HepG2 (cell line): ENCODE measurements at regions not wholly inside any gene's neighbourhood (a gene's known extent, or its start where the extent isn't known, plus 50 kb on each side); places are given as distances from the start of the nearest gene placed in this dataset.

ENCODE experiments used
- ATAC-seq: fragments of 200-7000 bp; cut with Tn5 transposase; 3 replicates; pipeline ENCODE4 v1.9.1; 2020; ENCODE audit warnings: mild to moderate bottlenecking, moderate library complexity
- BruUV-seq: library from RNA; stranded (reverse); fragments of 400-500 nt; replicated peaks from 2 replicates; lab custom pipeline; 2021; lab: Mats Ljungman, UMichigan
- CTCF ChIA-PET: fragments of 300-600 bp; formaldehyde crosslinking; extraction: SDS; loops from one replicate; lab custom pipeline; 2021; ENCODE audit warnings: low total read pairs, inconsistent platforms, low intra/inter-chr PET ratio; lab: Yijun Ruan, JAX
- POLR2A ChIA-PET: fragments of 350-600 bp; sonication (Branson Sonifier 250); formaldehyde crosslinking; loops from one replicate; lab custom pipeline; 2020; ENCODE audit warnings: antibody characterized with exemption, inconsistent platforms; lab: Yijun Ruan, JAX
- DNase-seq: peaks from one replicate; pipeline ENCODE4 v3.0.0-alpha.2; 2015; ENCODE audit warnings: low spot score
- FAIRE-seq: peaks from 3 replicates; lab custom pipeline; 2011; peaks lifted over from hg19 to GRCh38; lab: Jason Lieb, UNC
- H2AFZ ChIP-seq: one replicate; pipeline ENCODE4 v1.6.1; 2011; ENCODE audit warnings: low read length, inconsistent platforms
- H3K27ac ChIP-seq: fragments of 300-600 bp; 3 replicates; pipeline ENCODE4 v1.8.0; 2011; ENCODE audit warnings: mixed run types, mild to moderate bottlenecking, mixed read lengths, low read length, inconsistent platforms; ENCODE audit not compliant: insufficient read depth; ENCODE audit errors: extremely low read length
- H3K27me3 ChIP-seq, 2 experiments: fragments of 200-600 bp in 1 of 2; 2 replicates in 1 of 2; 3 replicates in 1 of 2; pipeline versions ENCODE4 v1.6.0 to v1.8.0; 2011; ENCODE audit warnings: low read length in 2 of 2, mild to moderate bottlenecking in 2 of 2, moderate library complexity in 2 of 2, inconsistent platforms in 1 of 2; ENCODE audit not compliant: insufficient read depth in 2 of 2, control insufficient read depth in 1 of 2
- H3K36me3 ChIP-seq, 2 experiments: fragments of 200-600 bp in 1 of 2; replicated peaks in 1 of 2; 2 replicates in 1 of 2; 3 replicates in 1 of 2; pipeline versions ENCODE4 v1.5.1 to v1.8.0; 2011; ENCODE audit warnings: low read length in 2 of 2, inconsistent platforms in 1 of 2; ENCODE audit not compliant: insufficient read depth in 2 of 2, control insufficient read depth in 1 of 2
- H3K4me1 ChIP-seq: 2 replicates; pipeline ENCODE4 v1.5.1; 2012; ENCODE audit warnings: low read length, inconsistent platforms; ENCODE audit not compliant: insufficient read depth
- H3K4me2 ChIP-seq: 2 replicates; pipeline ENCODE4 v1.6.0; 2011; ENCODE audit warnings: low read depth, low read length, inconsistent platforms
- H3K4me3 ChIP-seq, 3 experiments: fragments of 200-600 bp in 1 of 3; sonication (generic), shearing (Covaris generic) in 1 of 3; replicated peaks in 1 of 3; 2 replicates each; pipeline ENCODE4 v1.5.1; 2011 to 2016; ENCODE audit warnings: low read length in 3 of 3, inconsistent platforms in 2 of 3, low read depth in 2 of 3, mild to moderate bottlenecking in 2 of 3, control low read depth in 1 of 3, mixed read lengths in 1 of 3; ENCODE audit not compliant: insufficient read depth in 1 of 3
- H3K79me2 ChIP-seq: one replicate; pipeline ENCODE4 v1.6.1; 2011; ENCODE audit warnings: low read length, inconsistent platforms; ENCODE audit not compliant: insufficient read depth
- H3K9ac ChIP-seq: 2 replicates; pipeline ENCODE4 v1.6.0; 2011; ENCODE audit warnings: mild to moderate bottlenecking, low read depth, low read length, inconsistent platforms; ENCODE audit not compliant: insufficient read depth
- H3K9me3 ChIP-seq: 2 replicates; pipeline ENCODE4 v1.5.1; 2012; ENCODE audit warnings: mild to moderate bottlenecking, low read length
- H4K20me1 ChIP-seq: 2 replicates; pipeline ENCODE4 v1.6.0; 2011; ENCODE audit warnings: inconsistent platforms, mild to moderate bottlenecking, low read length, moderate library complexity; ENCODE audit not compliant: insufficient read depth
- IKZF4 ChIP-seq: sonication (generic); formaldehyde crosslinking; IDR thresholded peaks from 2 replicates; pipeline ENCODE4 v1.5.1; 2020; ENCODE audit warnings: borderline replicate concordance, mild to moderate bottlenecking, low read depth, missing genetic modification reagents; ENCODE audit errors: not compliant biosample characterization
- KDM1A ChIP-seq: IDR thresholded peaks from 2 replicates; pipeline ENCODE4 v1.6.1; 2016; ENCODE audit warnings: missing compliant biosample characterization
- MED8 ChIP-seq: sonication (generic); formaldehyde crosslinking; IDR thresholded peaks from 2 replicates; pipeline ENCODE4 v1.8.1; 2023; ENCODE audit warnings: mild to moderate bottlenecking, missing genetic modification reagents; ENCODE audit not compliant: insufficient replicate concordance
- PTBP1 ChIP-seq: fragments of 200-400 bp; formaldehyde crosslinking; IDR thresholded peaks from 2 replicates; pipeline ENCODE4 v1.6.1; 2018; ENCODE audit warnings: low read length, low read depth; ENCODE audit not compliant: poor library complexity, severe bottlenecking
- RBFOX2 ChIP-seq: fragments of 200-400 bp; formaldehyde crosslinking; IDR thresholded peaks from 2 replicates; pipeline ENCODE4 v1.6.1; 2017; ENCODE audit warnings: low read depth, mild to moderate bottlenecking, low read length
- REXO4 ChIP-seq: sonication (generic); formaldehyde crosslinking; IDR thresholded peaks from 2 replicates; pipeline ENCODE4 v1.8.0; 2022; ENCODE audit warnings: missing genetic modification reagents, mild to moderate bottlenecking, borderline replicate concordance
- TOE1 ChIP-seq: sonication (generic); formaldehyde crosslinking; IDR thresholded peaks from 2 replicates; pipeline ENCODE4 v1.4.0; 2020; ENCODE audit warnings: mild to moderate bottlenecking, missing genetic modification reagents
- ZNF567 ChIP-seq: sonication (generic); formaldehyde crosslinking; IDR thresholded peaks from 2 replicates; pipeline ENCODE4 v1.8.1; 2023; ENCODE audit warnings: mild to moderate bottlenecking, missing genetic modification reagents, borderline replicate concordance
- ZNF720 ChIP-seq: sonication (generic); formaldehyde crosslinking; IDR thresholded peaks from 2 replicates; pipeline ENCODE4 v1.4.0; 2020; ENCODE audit warnings: missing genetic modification reagents
- ZNF839 ChIP-seq: sonication (generic); formaldehyde crosslinking; IDR thresholded peaks from 2 replicates; pipeline ENCODE4 v1.4.0; 2020; ENCODE audit warnings: missing genetic modification reagents, mild to moderate bottlenecking, borderline replicate concordance
- in situ Hi-C: cut with HindIII; loops from 2 replicates; pipeline ENCODE4 v1.10.0; 2017; ENCODE audit warnings: low pct_unique_long_range_greater_than_20kb; ENCODE audit not compliant: extremely low pct_ligation_motif_present
- intact Hi-C: fragments of 100-400 bp; cut with micrococcal nuclease; formaldehyde crosslinking; loops from one replicate; pipeline ENCODE4 v1.10.0; 2022; ENCODE audit not compliant: unreplicated experiment
- TF ChIP-seq, protein P1 (sequence below): IDR thresholded peaks from 2 replicates; pipeline ENCODE4 v1.4.0; 2020; ENCODE audit warnings: mild to moderate bottlenecking, missing genetic modification reagents
- TF ChIP-seq, protein P2 (sequence below): sonication (generic); IDR thresholded peaks from 2 replicates; pipeline ENCODE4 v1.6.1; 2016; ENCODE audit warnings: low read depth, borderline replicate concordance
- TF ChIP-seq, protein P3 (sequence below): sonication (generic); formaldehyde crosslinking; conservative IDR thresholded peaks from 2 replicates; pipeline ENCODE4 v1.5.0; 2020; ENCODE audit warnings: missing genetic modification reagents

DNA sequence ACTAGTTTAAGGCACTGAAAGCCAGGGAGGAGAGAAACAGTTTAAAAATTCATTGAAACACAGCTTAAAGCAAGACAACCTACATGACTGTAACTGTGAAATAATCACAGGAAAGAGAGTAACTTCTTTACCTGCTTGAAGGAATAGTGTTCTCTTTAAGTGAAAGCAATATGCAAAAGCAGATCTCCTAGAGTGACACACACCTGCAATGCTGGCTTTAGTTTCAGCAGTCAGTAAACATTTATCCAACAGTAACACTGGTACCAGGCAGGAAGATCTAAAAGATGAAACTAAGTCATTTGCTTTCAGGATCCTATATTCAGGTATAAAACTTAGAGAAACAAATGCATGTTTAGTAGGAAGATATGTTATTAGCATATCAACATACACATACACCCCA lies 85.3 kb upstream of the PPM1H start:
- H3K4me2 ChIP-seq = no peak overlapping the region
- TF ChIP-seq TOE1 (CRISPR knock-in tag) (no peak), MED8 (CRISPR knock-in tag) (no peak), ZNF567 (no peak), ZNF839 (no peak), RBFOX2 (no peak), REXO4 (CRISPR knock-in tag) (no peak), KDM1A (no peak), IKZF4 (CRISPR knock-in tag) (no peak), ZNF720 (CRISPR knock-in tag) (no peak), PTBP1 (no peak)
- TF ChIP-seq, protein P1, sequence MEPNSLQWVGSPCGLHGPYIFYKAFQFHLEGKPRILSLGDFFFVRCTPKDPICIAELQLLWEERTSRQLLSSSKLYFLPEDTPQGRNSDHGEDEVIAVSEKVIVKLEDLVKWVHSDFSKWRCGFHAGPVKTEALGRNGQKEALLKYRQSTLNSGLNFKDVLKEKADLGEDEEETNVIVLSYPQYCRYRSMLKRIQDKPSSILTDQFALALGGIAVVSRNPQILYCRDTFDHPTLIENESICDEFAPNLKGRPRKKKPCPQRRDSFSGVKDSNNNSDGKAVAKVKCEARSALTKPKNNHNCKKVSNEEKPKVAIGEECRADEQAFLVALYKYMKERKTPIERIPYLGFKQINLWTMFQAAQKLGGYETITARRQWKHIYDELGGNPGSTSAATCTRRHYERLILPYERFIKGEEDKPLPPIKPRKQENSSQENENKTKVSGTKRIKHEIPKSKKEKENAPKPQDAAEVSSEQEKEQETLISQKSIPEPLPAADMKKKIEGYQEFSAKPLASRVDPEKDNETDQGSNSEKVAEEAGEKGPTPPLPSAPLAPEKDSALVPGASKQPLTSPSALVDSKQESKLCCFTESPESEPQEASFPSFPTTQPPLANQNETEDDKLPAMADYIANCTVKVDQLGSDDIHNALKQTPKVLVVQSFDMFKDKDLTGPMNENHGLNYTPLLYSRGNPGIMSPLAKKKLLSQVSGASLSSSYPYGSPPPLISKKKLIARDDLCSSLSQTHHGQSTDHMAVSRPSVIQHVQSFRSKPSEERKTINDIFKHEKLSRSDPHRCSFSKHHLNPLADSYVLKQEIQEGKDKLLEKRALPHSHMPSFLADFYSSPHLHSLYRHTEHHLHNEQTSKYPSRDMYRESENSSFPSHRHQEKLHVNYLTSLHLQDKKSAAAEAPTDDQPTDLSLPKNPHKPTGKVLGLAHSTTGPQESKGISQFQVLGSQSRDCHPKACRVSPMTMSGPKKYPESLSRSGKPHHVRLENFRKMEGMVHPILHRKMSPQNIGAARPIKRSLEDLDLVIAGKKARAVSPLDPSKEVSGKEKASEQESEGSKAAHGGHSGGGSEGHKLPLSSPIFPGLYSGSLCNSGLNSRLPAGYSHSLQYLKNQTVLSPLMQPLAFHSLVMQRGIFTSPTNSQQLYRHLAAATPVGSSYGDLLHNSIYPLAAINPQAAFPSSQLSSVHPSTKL (CRISPR knock-in tag) = no peak
- TF ChIP-seq, protein P2, sequence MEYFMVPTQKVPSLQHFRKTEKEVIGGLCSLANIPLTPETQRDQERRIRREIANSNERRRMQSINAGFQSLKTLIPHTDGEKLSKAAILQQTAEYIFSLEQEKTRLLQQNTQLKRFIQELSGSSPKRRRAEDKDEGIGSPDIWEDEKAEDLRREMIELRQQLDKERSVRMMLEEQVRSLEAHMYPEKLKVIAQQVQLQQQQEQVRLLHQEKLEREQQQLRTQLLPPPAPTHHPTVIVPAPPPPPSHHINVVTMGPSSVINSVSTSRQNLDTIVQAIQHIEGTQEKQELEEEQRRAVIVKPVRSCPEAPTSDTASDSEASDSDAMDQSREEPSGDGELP = no peak
- TF ChIP-seq, protein P3, sequence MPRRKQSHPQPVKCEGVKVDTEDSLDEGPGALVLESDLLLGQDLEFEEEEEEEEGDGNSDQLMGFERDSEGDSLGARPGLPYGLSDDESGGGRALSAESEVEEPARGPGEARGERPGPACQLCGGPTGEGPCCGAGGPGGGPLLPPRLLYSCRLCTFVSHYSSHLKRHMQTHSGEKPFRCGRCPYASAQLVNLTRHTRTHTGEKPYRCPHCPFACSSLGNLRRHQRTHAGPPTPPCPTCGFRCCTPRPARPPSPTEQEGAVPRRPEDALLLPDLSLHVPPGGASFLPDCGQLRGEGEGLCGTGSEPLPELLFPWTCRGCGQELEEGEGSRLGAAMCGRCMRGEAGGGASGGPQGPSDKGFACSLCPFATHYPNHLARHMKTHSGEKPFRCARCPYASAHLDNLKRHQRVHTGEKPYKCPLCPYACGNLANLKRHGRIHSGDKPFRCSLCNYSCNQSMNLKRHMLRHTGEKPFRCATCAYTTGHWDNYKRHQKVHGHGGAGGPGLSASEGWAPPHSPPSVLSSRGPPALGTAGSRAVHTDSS (CRISPR knock-in tag) = no peak
- TF ChIP-seq, all 625 proteins: peak for 0
- no peaks in the 10 kb centered on the region for H3K4me1 ChIP-seq

More for the DNA sequence above, 85.3 kb upstream of the PPM1H start:
- no peaks in the 10 kb centered on the region for H3K36me3 ChIP-seq
- ChIA-PET POLR2A (no interaction called here), CTCF (no interaction called here)
- H3K9ac ChIP-seq = no peak overlapping the region
- intact Hi-C loops = no loop called here
- no peak for FAIRE-seq
- no peak for ATAC-seq
- in situ Hi-C loops = no loop called here
- no peak overlapping the region for H3K27ac ChIP-seq
- no peak overlapping the region for H3K4me3 ChIP-seq
- peaks cover 0 to 2% of the 10 kb centered on the region in 2 experiments; a peak in 2 of 5 replicates for H3K27me3 ChIP-seq
- no peaks in the 10 kb centered on the region for H3K9me3 ChIP-seq
- no peak overlapping the region for H2AFZ ChIP-seq
- BruUV-seq = no TSS peak
- no peaks in the 10 kb centered on the region for H4K20me1 ChIP-seq
- H3K79me2 ChIP-seq = no peaks in the 10 kb centered on the region
- no peak for DNase-seq
